Peyer's patch (tissue), 4 donors: ENCODE measurements at regions not wholly inside any gene's neighbourhood (a gene's known extent, or its start where the extent isn't known, plus 50 kb on each side); places are given as distances from the start of the nearest gene placed in this dataset.

Experiments
- CTCF ChIP-seq, 6 experiments: fragments of 450-650 bp in 4 of 6; fragments of 200-600 bp in 2 of 6; sonication (generic) in 1 of 6; IDR thresholded peaks; one replicate each; pipeline ENCODE4 v1.5.1; 2017 to 2019; ENCODE audit warnings: antibody characterized with exemption in 6 of 6, mild to moderate bottlenecking in 3 of 6, moderate library complexity in 1 of 6
- POLR2A ChIP-seq, 2 donors: fragments of 450-650 bp; IDR thresholded peaks; one replicate each; pipeline ENCODE4 v1.5.1; 2017; ENCODE audit warnings: antibody characterized with exemption in 2 of 2, mild to moderate bottlenecking in 2 of 2, moderate library complexity in 2 of 2

GRCh38 chr10:129388435-129388834 lies 78.6 kb upstream of the MGMT start:
- TF ChIP-seq CTCF (IDR thresholded peaks at IDR 0.05) = no peak
- no peak for TF ChIP-seq POLR2A (IDR thresholded peaks at IDR 0.05)
